ENCODE measurements at regions not wholly inside any gene's neighbourhood (a gene's known extent, or its start where the extent isn't known, plus 50 kb on each side); places are given as distances from the start of the nearest gene placed in this dataset.

DNA sequence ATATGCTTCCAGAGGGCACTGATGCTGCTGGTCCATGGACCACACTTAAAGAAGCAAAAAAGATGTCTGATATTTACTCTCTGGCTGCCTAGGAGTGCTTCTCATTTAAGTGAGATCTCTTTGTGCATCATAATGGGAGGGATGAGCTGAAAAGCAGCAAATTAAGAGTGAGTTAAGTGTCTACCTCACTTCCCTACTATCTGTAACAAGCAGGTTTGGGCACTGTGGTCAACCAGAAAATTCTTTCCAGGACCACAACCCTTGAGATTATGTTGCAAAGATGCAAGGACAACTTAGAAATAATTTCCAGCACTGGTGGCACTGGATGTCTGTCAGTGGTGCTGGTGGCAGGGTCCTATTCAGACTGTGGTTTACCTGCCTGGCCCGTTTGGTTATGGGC is 52.1 kb upstream of the USPL1 start:
- TF ChIP-seq, protein P1, sequence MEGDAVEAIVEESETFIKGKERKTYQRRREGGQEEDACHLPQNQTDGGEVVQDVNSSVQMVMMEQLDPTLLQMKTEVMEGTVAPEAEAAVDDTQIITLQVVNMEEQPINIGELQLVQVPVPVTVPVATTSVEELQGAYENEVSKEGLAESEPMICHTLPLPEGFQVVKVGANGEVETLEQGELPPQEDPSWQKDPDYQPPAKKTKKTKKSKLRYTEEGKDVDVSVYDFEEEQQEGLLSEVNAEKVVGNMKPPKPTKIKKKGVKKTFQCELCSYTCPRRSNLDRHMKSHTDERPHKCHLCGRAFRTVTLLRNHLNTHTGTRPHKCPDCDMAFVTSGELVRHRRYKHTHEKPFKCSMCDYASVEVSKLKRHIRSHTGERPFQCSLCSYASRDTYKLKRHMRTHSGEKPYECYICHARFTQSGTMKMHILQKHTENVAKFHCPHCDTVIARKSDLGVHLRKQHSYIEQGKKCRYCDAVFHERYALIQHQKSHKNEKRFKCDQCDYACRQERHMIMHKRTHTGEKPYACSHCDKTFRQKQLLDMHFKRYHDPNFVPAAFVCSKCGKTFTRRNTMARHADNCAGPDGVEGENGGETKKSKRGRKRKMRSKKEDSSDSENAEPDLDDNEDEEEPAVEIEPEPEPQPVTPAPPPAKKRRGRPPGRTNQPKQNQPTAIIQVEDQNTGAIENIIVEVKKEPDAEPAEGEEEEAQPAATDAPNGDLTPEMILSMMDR (IDR thresholded peaks at IDR 0.05) = no peak
- no peak for TF ChIP-seq EP300 (IDR thresholded peaks at IDR 0.05)
